H1 (cell line): ENCODE measurements at regions not wholly inside any gene's neighbourhood (a gene's known extent, or its start where the extent isn't known, plus 50 kb on each side); places are given as distances from the start of the nearest gene placed in this dataset.

Experiments
- CEBPB ChIP-seq: IDR thresholded peaks from 2 replicates; pipeline ENCODE4 v1.6.1; 2012; ENCODE audit warnings: low read depth, low read length
- EZH2 ChIP-seq: fragments of 200-600 bp; sonication (generic); IDR thresholded peaks from 2 replicates; pipeline ENCODE4 v1.7.1; 2012; ENCODE audit warnings: low read depth, mild to moderate bottlenecking, moderate library complexity, low read length, inconsistent platforms; ENCODE audit not compliant: severe bottlenecking
- GABPA ChIP-seq: IDR thresholded peaks from 2 replicates; pipeline ENCODE4 v1.6.1; 2011; ENCODE audit warnings: mild to moderate bottlenecking, low read length, moderate library complexity, borderline replicate concordance; ENCODE audit not compliant: insufficient read depth
- NRF1 ChIP-seq: IDR thresholded peaks from 2 replicates; pipeline ENCODE4 v1.6.1; 2011; ENCODE audit warnings: mild to moderate bottlenecking, low read depth, low read length, improper control_type of control experiment
- SIRT6 ChIP-seq: IDR thresholded peaks from one replicate; pipeline ENCODE4 v1.7.1; 2012; ENCODE audit warnings: low read length, inconsistent platforms
- TAF7 ChIP-seq: optimal IDR thresholded peaks from 2 replicates; pipeline ENCODE3; 2011; ENCODE audit warnings: low read depth, mild to moderate bottlenecking, inconsistent platforms, low read length, moderate library complexity, borderline replicate concordance
- TBP ChIP-seq: IDR thresholded peaks from 2 replicates; pipeline ENCODE4 v1.6.1; 2011; ENCODE audit warnings: low read depth, low read length, improper control_type of control experiment
- TF ChIP-seq, protein P1 (sequence below), 3 experiments: IDR thresholded peaks; 1 replicate in 2 of 3; 2 replicates in 1 of 3; pipeline versions ENCODE4 v1.5.1 to v1.6.1; 2011; ENCODE audit warnings: low read length in 3 of 3, mild to moderate bottlenecking in 3 of 3, inconsistent platforms in 2 of 3, low read depth in 1 of 3, moderate library complexity in 1 of 3; ENCODE audit not compliant: insufficient read depth in 1 of 3; ENCODE audit errors: control extremely low read depth in 1 of 3

DNA sequence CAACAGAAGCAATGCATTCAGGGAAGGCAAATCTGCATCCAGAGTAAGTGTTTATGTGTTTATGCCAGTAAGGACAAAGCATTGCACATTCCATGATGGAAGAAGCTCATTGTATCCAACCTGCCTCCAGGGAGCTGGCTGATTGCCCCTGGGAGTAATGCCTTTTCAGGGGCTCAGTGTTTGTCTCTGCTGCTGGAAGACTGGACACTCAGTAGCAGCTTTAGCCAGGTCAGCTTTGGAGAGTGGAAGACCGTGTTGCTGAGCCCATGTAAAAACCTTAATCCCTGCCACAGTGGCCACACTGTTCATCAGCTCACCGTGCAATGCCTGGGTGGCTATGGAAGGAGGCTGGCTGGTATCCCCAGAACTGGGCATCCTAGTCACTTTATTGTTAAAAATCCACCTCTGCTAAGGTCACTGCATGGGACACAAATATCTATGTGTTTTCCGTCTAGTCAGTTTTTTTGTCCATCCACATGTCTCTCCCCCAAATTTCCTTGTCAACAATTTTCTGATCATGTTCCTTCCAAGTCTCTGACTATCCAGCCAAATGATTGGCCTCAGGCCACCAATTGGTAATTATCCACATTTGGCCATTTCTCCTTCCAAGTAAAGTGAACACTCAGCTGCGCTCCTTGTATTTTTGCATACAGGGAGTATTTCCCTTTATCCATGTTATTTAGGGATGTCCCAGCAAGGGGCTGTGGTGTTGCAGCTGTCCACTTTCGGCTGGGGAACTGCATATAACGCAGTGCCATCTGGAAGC is 2044.5 kb upstream of the AGA start (continued):
- TF ChIP-seq, protein P1, sequence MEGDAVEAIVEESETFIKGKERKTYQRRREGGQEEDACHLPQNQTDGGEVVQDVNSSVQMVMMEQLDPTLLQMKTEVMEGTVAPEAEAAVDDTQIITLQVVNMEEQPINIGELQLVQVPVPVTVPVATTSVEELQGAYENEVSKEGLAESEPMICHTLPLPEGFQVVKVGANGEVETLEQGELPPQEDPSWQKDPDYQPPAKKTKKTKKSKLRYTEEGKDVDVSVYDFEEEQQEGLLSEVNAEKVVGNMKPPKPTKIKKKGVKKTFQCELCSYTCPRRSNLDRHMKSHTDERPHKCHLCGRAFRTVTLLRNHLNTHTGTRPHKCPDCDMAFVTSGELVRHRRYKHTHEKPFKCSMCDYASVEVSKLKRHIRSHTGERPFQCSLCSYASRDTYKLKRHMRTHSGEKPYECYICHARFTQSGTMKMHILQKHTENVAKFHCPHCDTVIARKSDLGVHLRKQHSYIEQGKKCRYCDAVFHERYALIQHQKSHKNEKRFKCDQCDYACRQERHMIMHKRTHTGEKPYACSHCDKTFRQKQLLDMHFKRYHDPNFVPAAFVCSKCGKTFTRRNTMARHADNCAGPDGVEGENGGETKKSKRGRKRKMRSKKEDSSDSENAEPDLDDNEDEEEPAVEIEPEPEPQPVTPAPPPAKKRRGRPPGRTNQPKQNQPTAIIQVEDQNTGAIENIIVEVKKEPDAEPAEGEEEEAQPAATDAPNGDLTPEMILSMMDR (IDR thresholded peaks at IDR 0.05; ENCODE audit: control extremely low read depth in 1 of 3, insufficient read depth in 1 of 3, low read depth in 1 of 3, low read length in 3 of 3): no peak
- TF ChIP-seq TAF7 (no peak), NRF1 (no peak), EZH2 (no peak), TBP (no peak), SIRT6 (no peak), CEBPB (no peak), GABPA (no peak)
- TF ChIP-seq, all 59 proteins: peak for 0
